Astrocyte (in vitro differentiated cells and primary cell): ENCODE measurements at regions not wholly inside any gene's neighbourhood (a gene's known extent, or its start where the extent isn't known, plus 50 kb on each side); places are given as distances from the start of the nearest gene placed in this dataset.

ENCODE experiments used
- DNase-seq: peaks from one replicate; pipeline ENCODE4 v3.0.0-alpha.2; 2010; ENCODE audit warnings: low read depth
- FAIRE-seq: peaks from 2 replicates; lab custom pipeline; 2011; peaks lifted over from hg19 to GRCh38; lab: Jason Lieb, UNC
- H2AFZ ChIP-seq: 2 replicates; pipeline ENCODE4 v1.6.0; 2012; ENCODE audit warnings: low read depth, low read length, inconsistent platforms
- H3K27ac ChIP-seq: 2 replicates; pipeline ENCODE4 v1.5.1; 2011; ENCODE audit warnings: low read depth, low read length, inconsistent platforms
- H3K27me3 ChIP-seq: 2 replicates; pipeline ENCODE4 v1.6.0; 2011; ENCODE audit warnings: low read length, inconsistent platforms; ENCODE audit not compliant: insufficient read depth
- H3K36me3 ChIP-seq: 2 replicates; pipeline ENCODE4 v1.5.1; 2011; ENCODE audit warnings: low read length, inconsistent platforms; ENCODE audit not compliant: insufficient read depth
- H3K4me1 ChIP-seq: 2 replicates; pipeline ENCODE4 v1.5.1; 2011; ENCODE audit warnings: low read length, inconsistent platforms; ENCODE audit not compliant: insufficient read depth
- H3K4me2 ChIP-seq: 2 replicates; pipeline ENCODE4 v1.6.0; 2012; ENCODE audit warnings: low read length, inconsistent platforms
- H3K4me3 ChIP-seq: 2 replicates; pipeline ENCODE4 v1.5.1; 2011; ENCODE audit warnings: low read depth, mild to moderate bottlenecking, low read length, inconsistent platforms; ENCODE audit not compliant: insufficient read depth
- H3K79me2 ChIP-seq: 2 replicates; pipeline ENCODE4 v1.6.0; 2012; ENCODE audit warnings: mild to moderate bottlenecking, low read length, inconsistent platforms; ENCODE audit not compliant: insufficient read depth
- H3K9ac ChIP-seq: 2 replicates; pipeline ENCODE4 v1.6.0; 2012; ENCODE audit warnings: mild to moderate bottlenecking, low read length, inconsistent platforms
- H3K9me3 ChIP-seq: 2 replicates; pipeline ENCODE4 v1.5.1; 2012; ENCODE audit warnings: low read depth, mild to moderate bottlenecking, low read length, inconsistent platforms; ENCODE audit not compliant: insufficient read depth
- H4K20me1 ChIP-seq: 2 replicates; pipeline ENCODE4 v1.6.0; 2012; ENCODE audit warnings: low read length, inconsistent platforms; ENCODE audit not compliant: insufficient read depth
- H3K27ac Mint-ChIP-seq: one replicate; pipeline ENCODE4 v1.8.0; 2021; ENCODE audit warnings: mild to moderate bottlenecking, mixed read lengths; ENCODE audit not compliant: unreplicated experiment
- H3K27me3 Mint-ChIP-seq: one replicate; pipeline ENCODE4 v1.8.0; 2021; ENCODE audit warnings: low read depth, mixed read lengths; ENCODE audit not compliant: unreplicated experiment
- H3K36me3 Mint-ChIP-seq: one replicate; pipeline ENCODE4 v1.8.0; 2021; ENCODE audit warnings: low read depth, mixed read lengths; ENCODE audit not compliant: unreplicated experiment
- H3K4me1 Mint-ChIP-seq: one replicate; pipeline ENCODE4 v1.8.0; 2021; ENCODE audit warnings: low read depth, mixed read lengths; ENCODE audit not compliant: unreplicated experiment
- H3K4me3 Mint-ChIP-seq: one replicate; pipeline ENCODE4 v1.8.0; 2021; ENCODE audit warnings: mild to moderate bottlenecking, moderate library complexity, mixed read lengths; ENCODE audit not compliant: unreplicated experiment
- H3K9me3 Mint-ChIP-seq: one replicate; pipeline ENCODE4 v1.8.0; 2021; ENCODE audit warnings: mild to moderate bottlenecking, mixed read lengths; ENCODE audit not compliant: unreplicated experiment
- EZH2 ChIP-seq: IDR thresholded peaks from 2 replicates; pipeline ENCODE4 v1.6.1; 2012; ENCODE audit warnings: mild to moderate bottlenecking, low read length, inconsistent platforms; ENCODE audit not compliant: insufficient read depth
- TF ChIP-seq, protein P1 (sequence below): IDR thresholded peaks from 2 replicates; pipeline ENCODE4 v1.5.1; 2011; ENCODE audit warnings: low read depth, mild to moderate bottlenecking, inconsistent platforms, low read length, moderate library complexity; ENCODE audit not compliant: insufficient read depth

DNA sequence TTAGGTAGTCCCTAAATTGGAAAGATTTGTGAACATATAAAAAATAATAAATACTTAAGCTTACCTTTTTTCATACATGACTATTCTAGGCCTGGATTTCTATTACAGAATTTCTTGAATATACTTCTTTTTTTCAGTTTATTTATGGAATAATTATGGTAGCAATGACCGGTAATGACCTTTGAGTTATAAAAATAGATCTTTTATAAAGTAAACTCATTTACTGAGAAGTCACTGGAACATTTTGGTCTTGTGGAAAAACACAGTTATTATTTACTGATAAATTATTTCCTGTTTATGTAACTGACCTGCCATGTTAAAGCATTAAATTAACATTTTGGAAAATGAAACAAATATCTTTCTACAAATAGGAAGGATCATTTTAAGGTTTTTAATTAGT is 80.4 kb upstream of the RASGEF1B start:
- Mint-ChIP-seq H3K4me3 (no peak overlapping the region), H3K27me3 (no peaks in the 10 kb centered on the region), H3K27ac (no peak overlapping the region), H3K4me1 (no peaks in the 10 kb centered on the region), H3K9me3 (no peaks in the 10 kb centered on the region), H3K36me3 (no peaks in the 10 kb centered on the region)
- H3K4me1 ChIP-seq = no peaks in the 10 kb centered on the region
- DNase-seq = no peak
- H3K9ac ChIP-seq = no peak overlapping the region
- H3K79me2 ChIP-seq = no peaks in the 10 kb centered on the region
- H3K4me3 ChIP-seq = no peak overlapping the region
- H2AFZ ChIP-seq = no peak overlapping the region
- no peak overlapping the region for H3K27ac ChIP-seq
- no peaks in the 10 kb centered on the region for H3K9me3 ChIP-seq
- no peak for TF ChIP-seq EZH2
- TF ChIP-seq, protein P1, sequence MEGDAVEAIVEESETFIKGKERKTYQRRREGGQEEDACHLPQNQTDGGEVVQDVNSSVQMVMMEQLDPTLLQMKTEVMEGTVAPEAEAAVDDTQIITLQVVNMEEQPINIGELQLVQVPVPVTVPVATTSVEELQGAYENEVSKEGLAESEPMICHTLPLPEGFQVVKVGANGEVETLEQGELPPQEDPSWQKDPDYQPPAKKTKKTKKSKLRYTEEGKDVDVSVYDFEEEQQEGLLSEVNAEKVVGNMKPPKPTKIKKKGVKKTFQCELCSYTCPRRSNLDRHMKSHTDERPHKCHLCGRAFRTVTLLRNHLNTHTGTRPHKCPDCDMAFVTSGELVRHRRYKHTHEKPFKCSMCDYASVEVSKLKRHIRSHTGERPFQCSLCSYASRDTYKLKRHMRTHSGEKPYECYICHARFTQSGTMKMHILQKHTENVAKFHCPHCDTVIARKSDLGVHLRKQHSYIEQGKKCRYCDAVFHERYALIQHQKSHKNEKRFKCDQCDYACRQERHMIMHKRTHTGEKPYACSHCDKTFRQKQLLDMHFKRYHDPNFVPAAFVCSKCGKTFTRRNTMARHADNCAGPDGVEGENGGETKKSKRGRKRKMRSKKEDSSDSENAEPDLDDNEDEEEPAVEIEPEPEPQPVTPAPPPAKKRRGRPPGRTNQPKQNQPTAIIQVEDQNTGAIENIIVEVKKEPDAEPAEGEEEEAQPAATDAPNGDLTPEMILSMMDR = no peak
- H3K4me2 ChIP-seq = no peak overlapping the region
- H4K20me1 ChIP-seq = no peaks in the 10 kb centered on the region
- FAIRE-seq = no peak
- no peaks in the 10 kb centered on the region for H3K36me3 ChIP-seq
- H3K27me3 ChIP-seq = no peaks in the 10 kb centered on the region

DNA sequence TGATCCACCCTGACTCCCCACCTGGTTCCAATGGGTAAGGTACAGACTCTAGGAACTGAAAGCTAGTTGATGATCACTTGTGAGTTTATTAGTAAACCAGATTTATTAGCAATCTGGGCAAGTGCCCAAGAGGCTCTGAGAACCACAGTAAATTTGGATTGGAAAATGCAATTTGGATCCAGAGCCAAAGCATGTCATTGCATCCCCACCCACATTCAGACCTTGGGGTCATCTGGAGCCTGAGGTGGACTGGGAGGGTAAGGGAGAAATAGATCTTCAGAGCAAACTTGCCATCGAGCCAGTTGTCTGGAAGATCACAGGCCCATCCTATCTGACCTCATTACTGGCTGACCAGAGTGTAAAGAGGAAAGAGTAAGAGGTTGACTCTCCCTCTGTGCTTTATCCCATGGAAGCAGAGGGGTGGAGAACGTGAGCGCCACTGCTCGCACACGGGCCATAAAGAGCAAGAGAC is 78.7 kb upstream of the RASGEF1B start:
- no peaks in the 10 kb centered on the region for H3K27me3 Mint-ChIP-seq
- Histone ChIP-seq H3K4me1 (no peaks in the 10 kb centered on the region), H3K36me3 (no peaks in the 10 kb centered on the region), H3K79me2 (no peaks in the 10 kb centered on the region), H3K27ac (no peak overlapping the region), H3K4me3 (no peak overlapping the region), H3K9ac (no peak overlapping the region), H3K4me2 (no peak overlapping the region), H3K27me3 (no peaks in the 10 kb centered on the region), H2AFZ (no peak overlapping the region), H3K9me3 (no peaks in the 10 kb centered on the region), H4K20me1 (no peaks in the 10 kb centered on the region)
- no peaks in the 10 kb centered on the region for H3K9me3 Mint-ChIP-seq
- no peaks in the 10 kb centered on the region for H3K36me3 Mint-ChIP-seq
- FAIRE-seq (no peak), DNase-seq (no peak)
- H3K4me1 Mint-ChIP-seq = no peaks in the 10 kb centered on the region
- TF ChIP-seq, protein P1 = no peak
- no peak for TF ChIP-seq EZH2
- H3K4me3 Mint-ChIP-seq = no peak overlapping the region
- no peak overlapping the region for H3K27ac Mint-ChIP-seq

DNA sequence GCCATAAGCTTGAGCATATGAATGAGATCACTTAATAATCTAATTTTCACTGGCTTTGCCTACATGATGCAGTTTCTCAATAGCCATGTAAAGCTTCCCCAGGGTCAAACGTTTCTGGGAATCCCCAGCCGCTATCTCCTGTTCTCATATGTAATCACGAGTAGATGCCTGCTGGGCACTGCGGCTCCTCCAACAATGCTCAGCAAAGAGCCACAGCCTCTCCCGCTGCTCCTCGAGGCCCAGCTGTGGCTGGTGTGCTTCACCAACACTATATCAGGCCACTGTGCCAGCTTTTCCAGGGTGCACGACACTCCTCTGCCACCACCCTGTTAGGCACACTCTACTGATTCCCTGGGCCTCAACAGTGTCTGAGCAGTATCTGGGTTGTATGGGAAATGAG is 78.3 kb upstream of the RASGEF1B start:
- Histone ChIP-seq H3K27ac (no peak overlapping the region), H3K9ac (no peak overlapping the region), H3K79me2 (no peaks in the 10 kb centered on the region), H3K4me3 (no peak overlapping the region), H3K4me1 (no peaks in the 10 kb centered on the region), H3K36me3 (no peaks in the 10 kb centered on the region), H2AFZ (no peak overlapping the region), H3K27me3 (no peaks in the 10 kb centered on the region), H3K9me3 (no peaks in the 10 kb centered on the region), H3K4me2 (no peak overlapping the region), H4K20me1 (no peaks in the 10 kb centered on the region)
- Mint-ChIP-seq H3K27me3 (no peaks in the 10 kb centered on the region), H3K9me3 (no peaks in the 10 kb centered on the region), H3K36me3 (no peaks in the 10 kb centered on the region), H3K4me3 (no peak overlapping the region), H3K27ac (no peak overlapping the region), H3K4me1 (no peaks in the 10 kb centered on the region)
- no peak for TF ChIP-seq EZH2
- TF ChIP-seq, protein P1 = no peak
- FAIRE-seq (no peak), DNase-seq (no peak)
